Colonic mucosa (tissue), 4 donors: ENCODE measurements at regions not wholly inside any gene's neighbourhood (a gene's known extent, or its start where the extent isn't known, plus 50 kb on each side); places are given as distances from the start of the nearest gene placed in this dataset.
"Not testable (repeated sequence)": the region's sequence is repeated elsewhere in the genome, so short reads cannot be mapped to it uniquely, and the experiment has no call there.

Experiments
- DNase-seq: peaks from one replicate; pipeline ENCODE4 v3.0.0-alpha.2; 2020
- H3K27ac ChIP-seq: fragments of 200-600 bp; one replicate; pipeline ENCODE4 v1.8.0; 2021
- H3K27me3 ChIP-seq: fragments of 200-600 bp; one replicate; pipeline ENCODE4 v1.8.0; 2021
- H3K36me3 ChIP-seq: fragments of 200-600 bp; one replicate; pipeline ENCODE4 v1.8.0; 2021
- H3K4me1 ChIP-seq: fragments of 200-600 bp; one replicate; pipeline ENCODE4 v1.8.0; 2021; ENCODE audit warnings: mild to moderate bottlenecking
- H3K4me3 ChIP-seq: fragments of 200-600 bp; one replicate; pipeline ENCODE4 v1.8.0; 2021
- H3K9ac ChIP-seq, 2 donors: one replicate each; pipeline ENCODE4 v1.7.0; 2013; ENCODE audit warnings: control low read depth in 2 of 2, low read depth in 2 of 2, low read length in 2 of 2
- H3K9me3 ChIP-seq: fragments of 200-600 bp; one replicate; pipeline ENCODE4 v1.8.0; 2021
- CTCF ChIP-seq: fragments of 200-600 bp; IDR thresholded peaks from one replicate; pipeline ENCODE4 v1.8.0; 2022; ENCODE audit warnings: antibody characterized with exemption, mild to moderate bottlenecking
- intact Hi-C: fragments of 100-400 bp; cut with DNase I; formaldehyde crosslinking; loops from one replicate; pipeline ENCODE4 v1.14.1; 2022
- donor health status: healthy.
- donor health status: DM: no; HTN: no; CAD: no.
- donor health status: DM: no; HTN: no; CAD: no.

DNA sequence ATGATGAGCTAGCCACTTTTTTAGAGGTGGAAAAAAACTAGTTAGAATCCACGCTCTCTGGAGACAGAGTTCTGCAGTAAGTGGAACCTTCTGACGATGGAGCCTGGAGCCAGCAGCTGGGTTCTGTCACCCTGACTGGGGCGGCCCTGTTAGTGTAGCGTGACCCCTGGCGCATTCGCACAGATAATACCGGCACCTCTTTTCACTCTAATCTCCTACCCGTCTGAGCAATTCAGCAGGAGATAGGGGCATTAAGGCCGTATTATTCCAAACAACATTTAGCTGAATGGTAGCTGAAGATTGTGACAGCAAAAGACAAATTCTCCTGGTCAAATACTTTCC, 292.6 kb downstream of the FBXO8 start:
- peak; percentile 34 for DNase-seq
- TF ChIP-seq CTCF: no peak
- Histone ChIP-seq H3K36me3 (no peaks in the 10 kb centered on the region), H3K9ac (no peak overlapping the region), H3K27ac (no peak overlapping the region), H3K4me3 (no peak overlapping the region), H3K27me3 (no peaks in the 10 kb centered on the region), H3K4me1 (no peaks in the 10 kb centered on the region), H3K9me3 (no peaks in the 10 kb centered on the region)
- intact Hi-C loops: loop anchor here (10.0 kb wide), 1 partner anchor 486 kb away; no protein-coding TSS in a partner anchor

DNA sequence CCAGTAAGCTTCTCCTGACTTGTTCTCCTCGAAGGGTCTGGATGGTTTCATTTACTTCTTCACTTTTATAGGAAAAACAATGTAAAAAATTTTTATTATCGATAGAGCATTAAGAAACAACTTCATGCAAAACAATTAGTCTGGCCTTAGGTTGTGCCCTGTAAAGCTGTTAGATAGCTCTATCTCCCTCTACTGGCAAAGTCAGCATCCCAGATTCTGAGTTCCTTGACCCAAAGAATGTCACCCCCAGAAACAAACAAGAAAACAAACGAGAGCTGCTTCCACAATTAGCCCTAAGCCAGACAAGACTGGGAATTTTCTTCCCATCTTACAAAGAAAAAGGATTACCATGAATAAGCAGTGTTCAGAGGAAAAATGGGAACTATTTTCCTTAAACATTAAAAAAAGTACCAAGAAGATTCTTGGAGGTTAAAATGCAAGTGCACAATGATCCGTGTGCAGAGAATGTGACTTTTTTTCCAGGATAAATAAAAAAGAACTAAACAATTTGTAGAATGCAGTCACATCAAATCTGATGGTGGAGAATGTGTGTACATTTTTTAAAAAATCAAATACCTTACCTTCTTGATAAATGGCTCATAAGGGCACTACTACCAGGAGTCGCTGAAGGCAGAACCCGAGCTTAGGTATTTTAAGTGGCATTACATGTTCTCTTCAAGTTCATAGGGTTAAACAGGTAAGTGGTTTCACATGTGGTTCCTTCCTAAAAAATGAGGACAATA, 293.2 kb downstream of the FBXO8 start:
- H3K36me3 ChIP-seq: no peaks in the 10 kb centered on the region
- DNase-seq: no peak
- no peaks in the 10 kb centered on the region for H3K9me3 ChIP-seq
- peak; percentile 23 for TF ChIP-seq CTCF
- no peak overlapping the region for H3K27ac ChIP-seq
- no peaks in the 10 kb centered on the region for H3K4me1 ChIP-seq
- intact Hi-C loops: loop anchor here (10.0 kb wide), 1 partner anchor 485 kb away; no protein-coding TSS in a partner anchor
- no peak overlapping the region for H3K4me3 ChIP-seq
- no peaks in the 10 kb centered on the region for H3K27me3 ChIP-seq
- no peak overlapping the region for H3K9ac ChIP-seq

DNA sequence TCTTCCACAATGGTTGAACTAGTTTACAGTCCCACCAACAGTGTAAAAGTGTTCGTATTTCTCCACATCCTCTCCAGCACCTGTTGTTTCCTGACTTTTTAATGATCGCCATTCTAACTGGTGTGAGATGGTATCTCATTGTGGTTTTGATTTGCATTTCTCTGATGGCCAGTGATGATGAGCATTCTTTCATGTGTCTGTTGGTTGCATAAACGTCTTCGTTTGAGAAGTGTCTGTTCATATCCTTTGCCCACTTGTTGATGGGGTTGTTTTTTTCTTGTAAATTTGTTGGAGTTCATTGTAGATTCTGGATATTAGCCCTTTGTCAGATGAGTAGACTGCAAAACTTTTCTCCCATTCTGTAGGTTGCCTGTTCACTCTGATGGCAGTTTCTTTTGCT, 319.9 kb downstream of the FBXO8 start:
- H3K4me3 ChIP-seq, H3K27me3 ChIP-seq, intact Hi-C loops, H3K36me3 ChIP-seq, DNase-seq, H3K4me1 ChIP-seq, H3K9me3 ChIP-seq, H3K27ac ChIP-seq, H3K9ac ChIP-seq: not testable (repeated sequence)

- intact Hi-C loops: no loop called here
- no peak for TF ChIP-seq CTCF
- H3K4me1 ChIP-seq: no peaks in the 10 kb centered on the region
These were observed 323.1 kb downstream of the FBXO8 start for GRCh38 chr4:173960398-173960797.

GRCh38 chr4:173958445-173958844, 325.0 kb downstream of the FBXO8 start:
- Histone ChIP-seq H3K9ac (no peak overlapping the region), H3K9me3 (no peaks in the 10 kb centered on the region), H3K27ac (no peak overlapping the region), H3K4me1 (no peaks in the 10 kb centered on the region), H3K36me3 (no peaks in the 10 kb centered on the region), H3K4me3 (no peak overlapping the region), H3K27me3 (no peaks in the 10 kb centered on the region)
- DNase-seq: no peak
- TF ChIP-seq CTCF: no peak
- intact Hi-C loops: no loop called here

More at GRCh38 chr4:173960398-173960797, 323.1 kb downstream of the FBXO8 start:
- DNase-seq: no peak
- Histone ChIP-seq H3K36me3 (no peaks in the 10 kb centered on the region), H3K27ac (no peak overlapping the region), H3K27me3 (no peaks in the 10 kb centered on the region), H3K9ac (no peak overlapping the region), H3K9me3 (no peaks in the 10 kb centered on the region), H3K4me3 (no peak overlapping the region)

DNA sequence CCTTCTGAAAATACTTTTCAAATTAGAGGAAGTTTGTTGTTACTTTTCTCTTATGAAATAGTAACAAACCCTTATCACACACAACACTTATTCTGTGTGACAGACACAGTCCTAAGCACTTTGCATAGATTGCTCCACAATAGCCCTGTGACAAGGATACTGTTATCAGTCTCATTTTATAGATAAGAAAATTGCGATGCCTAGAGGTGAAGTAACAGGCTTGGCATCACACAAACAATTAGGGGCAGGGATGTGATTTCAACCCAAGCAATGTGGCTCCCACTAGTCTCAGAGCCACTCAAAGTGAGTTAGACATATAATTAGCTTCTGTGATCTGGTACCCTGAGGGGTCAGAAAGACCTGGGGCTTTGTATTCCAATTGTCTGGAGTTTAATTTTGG, 339.9 kb downstream of the FBXO8 start:
- H3K4me3 ChIP-seq: no peak overlapping the region
- no peak for DNase-seq
- H3K9ac ChIP-seq: no peak overlapping the region
- H3K4me1 ChIP-seq: no peaks in the 10 kb centered on the region
- intact Hi-C loops: no loop called here
- no peaks in the 10 kb centered on the region for H3K36me3 ChIP-seq
- no peak overlapping the region for H3K27ac ChIP-seq
- no peaks in the 10 kb centered on the region for H3K27me3 ChIP-seq
- no peak for TF ChIP-seq CTCF
- no peaks in the 10 kb centered on the region for H3K9me3 ChIP-seq
